PC-9 (cell line): ENCODE measurements at regions not wholly inside any gene's neighbourhood (a gene's known extent, or its start where the extent isn't known, plus 50 kb on each side); places are given as distances from the start of the nearest gene placed in this dataset.

Experiments used
- BruUV-seq: library from RNA; stranded (reverse); fragments of 400-500 nt; replicated peaks from 2 replicates; lab custom pipeline; 2021; lab: Mats Ljungman, UMichigan
- CTCF ChIA-PET: fragments of 300-600 bp; sonication (Branson Sonifier 250); formaldehyde crosslinking; loops from one replicate; lab custom pipeline; 2022; ENCODE audit warnings: antibody characterized with exemption; lab: Charles Lee
- POLR2A ChIA-PET: fragments of 300-600 bp; sonication (Branson Sonifier 250); formaldehyde crosslinking; loops from one replicate; lab custom pipeline; 2022; ENCODE audit warnings: antibody characterized with exemption; ENCODE audit not compliant: unreplicated experiment; lab: Charles Lee
- DNase-seq, 2 experiments: peaks; one replicate each; pipeline versions ENCODE4 v3.0.0 to v3.0.0-alpha.2; 2015 to 2022; ENCODE audit warnings: mixed read lengths in 1 of 2
- H2AFZ ChIP-seq: fragments of 200-600 bp; sonication (generic); 2 replicates; pipeline ENCODE4 v1.8.1; 2017; ENCODE audit warnings: antibody characterized with exemption
- H3F3A ChIP-seq: fragments of 200-600 bp; sonication (generic); 2 replicates; pipeline ENCODE4 v1.8.1; 2017; ENCODE audit warnings: antibody characterized with exemption, mild to moderate bottlenecking, low read depth; ENCODE audit not compliant: insufficient read depth
- H3K27ac ChIP-seq: fragments of 200-600 bp; sonication (generic); 2 replicates; pipeline ENCODE4 v1.6.1; 2016; ENCODE audit warnings: mixed run types
- H3K27me3 ChIP-seq: fragments of 200-600 bp; sonication (generic); 2 replicates; pipeline ENCODE4 v1.6.1; 2016; ENCODE audit warnings: low read depth, mixed run types; ENCODE audit not compliant: insufficient read depth
- H3K36me3 ChIP-seq: fragments of 200-600 bp; sonication (generic); 2 replicates; pipeline ENCODE4 v1.6.1; 2016; ENCODE audit warnings: low read depth, mixed run types
- H3K4me1 ChIP-seq: fragments of 200-600 bp; sonication (generic); replicated peaks from 2 replicates; pipeline ENCODE4 v1.6.1; 2016; ENCODE audit warnings: mixed run types; ENCODE audit not compliant: insufficient read depth
- H3K4me2 ChIP-seq: fragments of 200-600 bp; sonication (generic); 2 replicates; pipeline ENCODE4 v1.6.1; 2017; ENCODE audit warnings: mixed run types
- H3K4me3 ChIP-seq: fragments of 200-600 bp; sonication (generic); 2 replicates; pipeline ENCODE4 v1.6.1; 2016; ENCODE audit warnings: mixed run types
- H3K79me2 ChIP-seq: fragments of 200-600 bp; sonication (generic); 2 replicates; pipeline ENCODE4 v1.6.1; 2017; ENCODE audit warnings: low read depth, mixed run types
- H3K9me2 ChIP-seq: fragments of 200-600 bp; sonication (generic); 2 replicates; pipeline ENCODE4 v1.8.1; 2017; ENCODE audit warnings: mild to moderate bottlenecking; ENCODE audit not compliant: insufficient read depth
- H3K9me3 ChIP-seq: fragments of 200-600 bp; sonication (generic); 2 replicates; pipeline ENCODE4 v1.8.1; 2016; ENCODE audit warnings: low read depth; ENCODE audit not compliant: insufficient read depth
- H4K20me1 ChIP-seq: fragments of 200-600 bp; sonication (generic); 2 replicates; pipeline ENCODE4 v1.8.1; 2017; ENCODE audit not compliant: insufficient read depth
- CTCF ChIP-seq: fragments of 200-600 bp; sonication (generic); conservative IDR thresholded peaks from 2 replicates; pipeline ENCODE4 v1.6.1; 2017; ENCODE audit warnings: mixed run types, antibody characterized with exemption, mild to moderate bottlenecking, moderate library complexity
- EZH2 ChIP-seq: fragments of 200-600 bp; sonication (generic); IDR thresholded peaks from 2 replicates; pipeline ENCODE4 v1.8.0; 2017; ENCODE audit warnings: antibody characterized with exemption, low read depth
- intact Hi-C: fragments of 100-400 bp; cut with micrococcal nuclease; formaldehyde crosslinking; loops from one replicate; pipeline ENCODE4 v1.10.0; 2022; ENCODE audit not compliant: unreplicated experiment

- no peak for TF ChIP-seq CTCF
- TF ChIP-seq EZH2 = no peak
- Histone ChIP-seq H4K20me1 (no peaks in the 10 kb centered on the region), H3K27me3 (no peaks in the 10 kb centered on the region), H3K36me3 (no peaks in the 10 kb centered on the region), H3K4me1 (no peaks in the 10 kb centered on the region), H3K4me2 (no peak overlapping the region), H3F3A (no peaks in the 10 kb centered on the region), H3K9me2 (no peaks in the 10 kb centered on the region), H3K9me3 (no peaks in the 10 kb centered on the region), H3K27ac (no peak overlapping the region), H3K79me2 (no peaks in the 10 kb centered on the region), H2AFZ (no peak overlapping the region), H3K4me3 (no peak overlapping the region)
- BruUV-seq = no TSS peak
- CTCF ChIA-PET = no interaction called here
- intact Hi-C loops = no loop called here
- DNase-seq = no peak
- POLR2A ChIA-PET = no interaction called here
Measured at GRCh38 chr3:21859124-21860081, 108.4 kb upstream of the ZNF385D start.

- H3K4me1 ChIP-seq = no peaks in the 10 kb centered on the region
- intact Hi-C loops = no loop called here
- no peaks in the 10 kb centered on the region for H3K9me2 ChIP-seq
- no peaks in the 10 kb centered on the region for H3K27me3 ChIP-seq
- H4K20me1 ChIP-seq = no peaks in the 10 kb centered on the region
- ChIA-PET CTCF (no interaction called here), POLR2A (no interaction called here)
- H3K4me2 ChIP-seq = no peak overlapping the region
- no peaks in the 10 kb centered on the region for H3F3A ChIP-seq
- H2AFZ ChIP-seq = no peak overlapping the region
- no peak overlapping the region for H3K4me3 ChIP-seq
- TF ChIP-seq EZH2 = no peak
- TF ChIP-seq CTCF = no peak
- no peak overlapping the region for H3K27ac ChIP-seq
- no peaks in the 10 kb centered on the region for H3K9me3 ChIP-seq
- no peaks in the 10 kb centered on the region for H3K79me2 ChIP-seq
- H3K36me3 ChIP-seq = no peaks in the 10 kb centered on the region
- no peak for DNase-seq
- no TSS peak for BruUV-seq
Measured at GRCh38 chr3:21860082-21860475, 109.1 kb upstream of the ZNF385D start.

GRCh38 chr3:21860657-21861056 is 109.6 kb upstream of the ZNF385D start:
- Histone ChIP-seq H3K9me2 (no peaks in the 10 kb centered on the region), H3K4me2 (no peak overlapping the region), H4K20me1 (no peaks in the 10 kb centered on the region), H3F3A (no peaks in the 10 kb centered on the region), H3K36me3 (no peaks in the 10 kb centered on the region), H2AFZ (no peak overlapping the region), H3K79me2 (no peaks in the 10 kb centered on the region), H3K27ac (no peak overlapping the region), H3K4me3 (no peak overlapping the region), H3K9me3 (no peaks in the 10 kb centered on the region), H3K4me1 (no peaks in the 10 kb centered on the region), H3K27me3 (no peaks in the 10 kb centered on the region)
- TF ChIP-seq EZH2 (no peak), CTCF (no peak)
- POLR2A ChIA-PET = no interaction called here
- CTCF ChIA-PET = no interaction called here
- BruUV-seq = no TSS peak
- intact Hi-C loops = no loop called here
- DNase-seq = no peak
